ENCODE measurements at regions not wholly inside any gene's neighbourhood (a gene's known extent, or its start where the extent isn't known, plus 50 kb on each side); places are given as distances from the start of the nearest gene placed in this dataset.

DNA sequence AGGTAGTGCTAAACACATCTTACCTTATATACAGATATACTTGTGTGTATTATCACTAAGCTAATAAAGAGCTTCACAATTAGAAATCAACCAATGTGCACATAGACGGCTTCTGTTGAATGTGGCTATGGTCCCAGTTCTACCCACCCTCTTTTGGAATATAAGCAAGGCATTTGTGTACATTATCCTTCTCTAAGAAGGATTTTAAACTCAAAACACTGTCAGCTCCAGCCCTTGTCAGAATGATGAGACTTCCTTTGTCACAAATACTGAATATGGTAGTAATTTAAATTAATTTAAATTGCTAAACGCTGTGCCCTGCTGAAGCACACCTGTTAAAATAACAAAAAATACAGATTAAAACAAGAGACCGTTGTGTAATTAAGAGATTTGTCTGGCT, 107.9 kb upstream of the GRAMD2B start:
- no peak for DNase-seq

DNA sequence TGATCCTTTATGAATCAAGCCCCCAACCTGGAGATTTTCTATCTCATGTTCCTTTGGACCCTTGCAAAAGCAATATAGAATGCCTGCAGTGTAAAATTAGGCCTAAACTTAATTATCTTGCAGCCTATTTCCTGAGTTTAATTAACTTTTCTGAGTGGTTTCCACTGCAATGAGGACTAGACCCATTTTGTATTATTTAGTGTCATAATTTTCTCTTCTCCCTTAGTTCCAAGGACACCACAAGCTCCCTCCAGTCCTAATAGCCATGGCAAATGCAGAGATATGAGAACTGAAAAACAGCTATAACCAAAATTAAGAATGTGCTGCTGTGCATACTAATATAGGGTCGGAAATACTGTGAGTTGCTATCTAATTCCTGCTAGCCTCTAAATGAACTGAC, 90.9 kb upstream of the GRAMD2B start:
- DNase-seq = no peak

DNA sequence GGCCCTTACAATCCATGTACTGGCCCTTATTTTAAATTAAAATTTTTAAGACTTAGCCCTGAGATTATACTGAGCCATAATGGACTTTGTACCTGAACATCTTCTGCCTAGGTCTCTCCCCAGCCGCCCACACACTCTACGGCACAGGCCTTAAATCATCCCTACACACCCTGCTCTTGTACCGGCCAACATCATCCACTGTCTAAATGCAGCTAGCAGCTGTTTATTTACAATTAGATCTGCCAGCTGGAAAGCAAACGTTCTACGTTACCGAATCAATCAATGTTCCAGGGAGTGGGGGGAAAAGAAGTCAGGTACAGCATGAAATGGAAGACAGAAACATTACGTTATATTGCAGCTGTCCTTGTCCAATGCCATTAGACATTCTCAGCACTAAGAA, 88.4 kb upstream of the GRAMD2B start:
- DNase-seq = no peak

DNA sequence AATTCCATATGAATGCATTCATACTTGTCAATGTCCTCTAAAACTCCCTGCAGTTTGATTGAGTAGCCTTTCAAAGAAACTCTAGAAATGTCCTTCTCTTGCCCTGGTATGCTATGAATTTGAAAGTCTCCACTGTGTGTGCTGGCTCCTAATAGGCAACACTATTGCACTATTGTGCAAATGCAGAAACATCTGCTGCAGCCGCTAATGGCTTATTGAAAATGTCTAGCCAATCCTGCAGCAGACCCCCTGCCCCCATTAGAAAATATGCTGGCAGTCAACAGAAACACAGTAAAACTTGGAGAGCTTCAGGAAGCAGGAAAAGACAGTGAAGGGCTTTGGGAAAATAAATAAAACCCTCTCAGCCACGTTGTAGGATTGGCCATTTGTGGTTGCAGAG, 87.3 kb upstream of the GRAMD2B start:
- DNase-seq = no peak

DNA sequence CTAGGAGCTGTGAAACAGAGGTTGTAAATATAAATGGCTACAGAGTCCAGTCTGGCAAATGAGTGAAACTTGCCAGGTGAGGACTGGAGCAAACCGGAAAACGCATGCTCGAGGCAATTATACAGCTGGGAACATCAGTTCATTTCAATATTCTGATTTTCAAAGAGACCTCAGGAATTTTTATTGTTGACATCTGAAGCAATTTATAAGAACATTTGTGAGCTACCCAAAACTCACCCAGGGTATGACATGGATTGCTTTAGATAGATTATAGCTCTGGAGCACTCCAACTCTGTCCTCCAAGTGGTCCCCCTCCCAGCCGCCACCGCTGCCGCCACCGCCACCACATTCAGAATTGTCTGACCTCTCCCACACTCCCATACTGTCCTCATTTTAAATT, 84.6 kb upstream of the GRAMD2B start:
- no peak for DNase-seq

DNA sequence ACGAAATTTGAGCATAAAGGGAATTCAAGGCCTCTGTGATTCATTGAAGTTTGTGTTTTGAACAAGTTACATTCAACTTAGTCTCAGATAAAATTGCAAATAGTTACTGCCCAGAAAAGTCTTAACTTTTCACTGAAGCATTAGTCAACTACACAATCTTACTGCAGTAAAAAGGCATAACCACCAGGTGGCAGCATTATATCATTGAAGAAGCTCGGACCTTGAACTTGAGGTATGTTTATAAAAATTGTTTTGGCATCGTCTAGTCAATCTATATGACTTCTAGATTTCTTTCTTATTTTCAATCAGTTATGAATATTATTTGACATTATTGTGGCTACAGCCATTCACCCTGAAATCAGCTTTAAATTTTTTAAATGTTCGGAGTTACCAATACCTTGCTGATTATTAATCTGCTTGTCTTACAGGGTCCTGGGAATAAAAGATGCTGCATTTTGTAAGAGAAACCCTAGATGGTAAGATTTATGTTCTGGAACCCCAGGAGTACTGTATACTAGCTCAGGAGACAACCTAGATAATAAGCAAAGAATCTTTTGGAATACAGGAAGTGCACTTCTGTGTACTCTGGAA, 83.9 kb upstream of the GRAMD2B start:
- peak; percentile 50 for DNase-seq

DNA sequence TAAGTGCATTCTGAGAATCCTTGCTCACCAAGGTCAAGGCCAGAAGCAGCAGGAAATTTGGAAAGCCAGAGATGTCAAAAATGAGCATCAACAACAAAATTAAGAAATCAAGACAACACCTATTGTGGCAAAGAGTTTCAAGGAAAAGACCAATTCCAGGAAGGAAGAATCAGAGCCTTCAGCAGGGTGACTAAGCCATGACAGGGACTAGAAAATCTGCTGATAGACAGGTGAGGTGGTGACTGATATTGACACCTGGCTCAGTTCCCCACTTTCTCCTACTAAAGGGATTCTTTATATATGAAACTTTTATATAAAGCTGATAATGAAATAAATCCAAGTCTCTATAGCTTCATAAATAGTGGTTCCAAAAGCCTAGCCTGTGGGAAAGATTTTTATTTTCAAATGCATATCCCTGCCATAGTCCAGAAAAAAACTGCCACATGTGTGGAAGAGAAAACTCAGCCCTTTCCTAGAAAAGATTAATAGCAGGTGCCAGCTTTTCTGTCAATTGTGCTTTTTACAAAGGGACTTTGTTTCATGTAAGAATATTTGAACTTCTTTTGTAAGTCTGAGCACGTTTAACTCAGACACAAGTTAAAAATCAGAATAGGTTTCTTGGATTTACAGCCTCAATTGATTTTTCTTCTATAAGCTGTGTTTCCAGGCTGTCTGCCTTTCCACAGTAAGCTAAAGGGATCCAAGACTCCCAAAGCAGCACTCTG, 81.1 kb upstream of the GRAMD2B start:
- no peak for DNase-seq

DNA sequence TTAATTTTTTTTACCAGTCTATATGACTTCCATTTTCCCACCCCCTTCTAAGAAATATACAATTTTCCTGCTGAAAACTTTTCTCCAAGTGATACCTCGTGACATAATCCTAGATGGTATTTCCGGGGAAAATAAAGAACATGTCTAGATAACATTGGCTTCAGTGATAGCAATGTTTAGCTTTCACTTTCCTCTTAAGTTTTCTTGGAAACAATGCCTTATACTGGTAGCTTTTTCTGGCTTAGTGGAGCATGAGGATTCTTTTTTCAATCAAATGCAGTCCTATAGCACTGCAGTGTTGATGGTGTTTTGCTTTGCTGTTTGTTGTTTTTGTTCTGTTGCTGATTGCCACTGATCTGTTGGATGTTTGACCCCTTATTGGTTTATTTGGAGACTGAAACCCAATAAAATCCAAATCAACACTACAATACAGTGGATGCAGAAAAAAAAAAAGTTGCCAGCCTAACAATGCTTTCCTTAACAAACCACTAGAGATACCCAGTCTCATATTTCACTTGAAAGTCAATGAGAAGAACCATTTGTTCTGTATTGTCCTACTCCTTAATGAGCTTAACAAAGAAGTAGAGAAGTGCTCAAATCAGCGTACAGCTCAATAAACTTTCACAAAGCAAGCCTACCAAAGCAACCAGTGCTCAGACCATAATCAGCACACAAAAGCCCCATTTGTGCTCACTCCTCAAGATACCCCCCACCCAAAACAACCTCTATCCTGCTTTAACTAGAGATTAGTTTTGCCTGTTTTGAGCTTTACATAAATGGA, 74.2 kb upstream of the GRAMD2B start:
- no peak for DNase-seq

DNA sequence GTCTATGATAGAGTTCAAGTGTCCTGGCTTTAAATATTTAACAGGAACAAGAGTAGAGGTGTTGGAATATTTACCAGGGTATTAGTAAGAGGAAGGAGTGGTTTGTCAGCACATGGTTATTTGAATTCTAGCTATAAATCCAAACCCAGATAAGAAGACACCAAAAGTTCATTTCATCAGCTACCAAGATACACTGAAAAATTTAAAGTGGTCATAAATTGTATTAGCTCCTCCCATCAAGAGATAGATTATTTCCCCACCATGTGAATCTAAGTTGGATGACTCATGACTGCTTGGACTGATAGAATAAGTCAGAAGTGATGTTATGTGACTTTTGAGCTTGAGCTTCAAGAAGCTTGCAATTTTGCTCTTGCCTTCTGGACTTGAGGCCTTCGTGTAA, 72.1 kb upstream of the GRAMD2B start:
- no peak for DNase-seq

DNA sequence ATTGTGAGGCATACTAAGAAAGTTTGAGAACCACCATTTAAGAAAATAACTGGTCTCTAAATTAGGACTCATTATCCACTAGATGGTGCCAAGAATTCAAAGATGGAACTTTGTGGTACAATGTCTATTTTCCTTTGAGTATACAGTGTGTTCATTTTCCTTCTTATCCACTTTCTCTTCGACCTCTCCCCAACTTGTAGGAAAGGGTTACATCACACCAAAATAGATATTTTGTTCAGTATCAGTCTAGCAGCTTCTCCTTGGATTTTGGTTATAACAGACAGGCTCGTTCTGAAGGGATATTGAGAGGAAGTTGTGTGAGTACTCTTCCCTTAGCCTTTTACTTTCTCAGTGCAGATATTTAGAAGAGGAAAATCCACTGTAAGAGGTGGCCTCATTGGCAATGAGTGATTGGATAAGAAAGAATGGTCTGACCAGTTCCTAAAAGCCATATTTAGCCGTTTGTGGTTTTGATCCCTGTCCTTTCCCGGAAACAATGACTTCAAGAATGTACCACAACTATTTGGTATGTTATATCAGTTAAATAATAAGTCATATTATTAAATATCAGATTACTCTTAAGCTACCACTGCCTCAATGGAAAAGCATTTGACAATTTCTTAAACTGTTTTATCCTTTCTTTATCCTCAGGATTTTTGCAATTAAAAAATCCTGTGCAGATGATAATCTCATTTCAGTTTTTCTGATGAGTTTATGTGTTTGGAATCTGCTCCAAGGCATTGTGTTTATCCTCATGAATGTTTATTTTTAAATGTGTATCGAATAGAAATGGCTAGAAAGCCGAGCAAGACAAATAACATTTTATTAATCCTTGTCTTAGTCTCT, 69.0 kb upstream of the GRAMD2B start:
- no peak for DNase-seq

DNA sequence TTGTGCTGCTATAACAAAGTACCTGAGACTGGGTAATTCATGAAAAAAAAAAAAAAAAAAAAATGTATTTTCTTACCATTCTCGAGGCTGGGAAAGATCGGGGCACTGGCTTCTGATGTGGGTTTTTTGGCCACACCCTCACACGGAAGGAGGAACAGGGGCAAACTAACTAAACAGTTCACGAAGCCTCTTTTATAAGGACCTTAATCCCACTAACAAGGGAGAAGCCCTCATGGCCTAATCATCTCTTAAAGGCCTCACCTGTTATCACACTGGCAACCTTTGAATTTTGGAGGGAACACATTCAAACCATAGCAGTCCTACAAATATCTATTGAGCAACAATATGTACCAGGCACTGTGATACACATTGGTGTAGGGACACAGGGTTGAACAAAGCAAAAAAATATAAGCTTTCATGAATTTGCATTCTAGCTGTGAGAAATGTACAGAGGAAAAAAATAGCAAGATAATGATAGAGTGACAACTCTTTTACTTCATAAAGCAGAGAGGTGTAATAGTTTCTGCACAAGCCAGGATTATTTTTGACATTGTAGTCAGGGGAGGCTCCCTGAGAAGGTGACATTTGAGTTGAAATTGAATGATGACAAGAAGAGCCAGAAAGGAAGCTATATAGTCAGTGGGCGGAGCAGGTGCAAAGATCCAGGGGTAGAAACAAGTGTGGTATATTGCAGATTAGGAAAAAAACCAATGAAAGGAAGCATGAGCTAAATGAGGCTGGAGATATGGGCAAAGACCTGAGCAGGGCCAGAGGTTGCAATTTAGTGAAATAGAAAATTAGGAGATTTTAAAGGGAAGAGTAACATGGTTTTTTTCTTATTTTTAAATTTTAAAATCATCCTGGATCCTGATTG, 68.1 kb upstream of the GRAMD2B start:
- DNase-seq = no peak

DNA sequence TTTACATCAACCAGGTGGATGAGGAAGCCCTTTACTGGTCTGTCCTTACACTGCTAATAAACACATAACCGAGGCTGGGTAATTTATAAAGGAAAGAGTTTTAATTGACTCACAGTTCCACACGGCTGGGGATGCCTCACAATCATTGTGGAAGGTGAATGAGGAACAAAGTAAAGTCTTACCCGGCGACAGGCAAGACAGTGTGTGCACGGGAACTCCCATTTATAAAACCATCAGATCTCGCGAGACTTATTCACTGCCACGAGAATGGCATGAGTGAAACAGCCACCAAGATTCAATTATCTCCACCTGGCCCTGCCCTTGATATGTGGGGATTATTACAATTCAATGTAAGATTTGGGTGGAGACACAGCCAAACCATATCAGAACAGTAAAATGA, 67.3 kb upstream of the GRAMD2B start:
- DNase-seq = no peak

DNA sequence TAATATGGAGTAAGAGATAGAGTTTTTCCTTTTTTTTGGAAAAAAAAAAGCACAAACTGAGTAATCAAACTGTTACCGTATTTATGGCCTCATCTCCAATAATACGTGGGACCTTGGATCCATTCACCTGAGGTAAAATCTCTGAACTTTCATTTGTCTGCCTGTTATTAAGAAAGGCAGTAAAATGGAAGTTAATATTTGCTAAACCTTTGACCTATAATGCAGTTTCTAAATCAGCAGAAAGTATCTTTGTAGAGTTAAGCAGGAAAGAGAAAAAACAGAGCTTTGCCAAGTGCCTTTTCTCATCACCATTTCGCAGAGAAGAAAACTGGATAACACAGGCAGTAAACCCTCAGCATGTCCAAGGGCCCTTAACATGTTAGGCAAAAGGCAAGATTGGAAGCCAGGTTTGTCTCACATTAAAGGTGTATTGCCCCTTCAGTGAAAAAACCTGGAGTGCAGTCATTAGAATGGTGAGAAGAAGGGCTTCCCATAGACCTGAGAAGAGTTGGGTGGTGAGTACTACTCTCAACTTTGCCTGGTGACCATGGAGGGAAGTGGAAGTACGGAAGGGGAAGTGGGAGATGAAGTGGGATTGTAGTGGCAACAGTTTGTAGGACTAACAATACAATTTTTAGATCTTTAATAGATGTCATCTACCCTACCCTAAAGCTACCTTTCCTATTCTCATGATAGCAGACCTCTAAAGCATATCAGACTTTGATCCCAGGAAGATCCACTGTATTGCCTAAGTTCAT, 65.4 kb upstream of the GRAMD2B start:
- DNase-seq = no peak

DNA sequence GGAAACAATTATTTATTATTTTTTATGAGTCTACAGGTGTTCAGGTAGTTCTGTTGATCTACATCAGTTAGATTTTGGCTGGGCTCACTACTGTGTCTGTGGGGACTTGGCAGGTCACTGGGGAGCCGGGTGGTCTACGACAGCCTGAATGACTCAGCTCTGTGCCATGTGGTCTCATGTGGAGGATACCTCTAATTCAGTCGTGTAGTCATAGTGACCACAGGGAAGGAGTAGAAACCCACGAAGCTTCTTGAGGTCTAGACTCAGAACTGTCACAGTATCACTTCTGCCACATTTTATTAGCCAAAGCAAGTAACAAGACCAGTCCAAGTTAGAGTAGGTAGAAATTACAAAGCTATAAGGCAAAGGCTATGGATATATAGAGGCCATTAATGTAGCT, 64.7 kb upstream of the GRAMD2B start:
- no peak for DNase-seq

DNA sequence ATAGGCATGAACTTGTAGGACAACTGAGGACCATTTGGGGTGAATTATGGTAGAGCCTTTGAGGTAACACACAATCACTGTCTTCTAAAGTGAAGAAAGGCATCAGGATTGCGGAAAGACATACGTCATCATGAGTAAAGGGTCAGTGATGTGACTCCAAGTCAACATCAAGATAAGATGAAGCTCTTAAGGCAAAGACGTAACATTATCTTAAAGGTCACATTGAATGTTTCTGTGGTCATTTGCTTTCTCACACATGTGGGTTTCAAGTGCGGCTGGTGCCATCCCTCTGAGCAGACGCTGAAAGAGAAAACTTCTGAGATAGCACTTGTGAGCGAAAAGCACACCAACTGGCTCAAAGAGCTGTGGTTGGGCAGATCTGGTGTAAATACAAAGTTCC, 63.3 kb upstream of the GRAMD2B start:
- DNase-seq = no peak

DNA sequence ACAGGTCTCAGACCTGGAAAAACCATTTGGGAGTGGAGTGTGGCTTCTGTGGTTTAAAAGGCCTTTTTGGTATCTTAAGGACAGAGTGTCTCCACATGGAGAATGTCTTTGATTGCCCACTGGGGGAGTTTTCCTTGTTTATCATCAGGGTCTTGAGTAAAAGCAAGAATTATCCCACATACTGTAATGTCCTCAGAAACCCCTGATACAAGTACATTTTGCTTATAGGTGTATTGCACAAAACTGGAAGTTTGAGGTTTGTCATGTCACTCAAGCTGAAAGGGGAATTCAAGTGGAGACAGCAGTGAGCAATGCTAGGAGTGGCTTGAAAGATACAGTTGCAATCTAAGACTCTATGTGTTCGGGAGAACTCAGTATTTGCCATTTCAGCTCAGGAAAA, 62.7 kb upstream of the GRAMD2B start:
- no peak for DNase-seq

DNA sequence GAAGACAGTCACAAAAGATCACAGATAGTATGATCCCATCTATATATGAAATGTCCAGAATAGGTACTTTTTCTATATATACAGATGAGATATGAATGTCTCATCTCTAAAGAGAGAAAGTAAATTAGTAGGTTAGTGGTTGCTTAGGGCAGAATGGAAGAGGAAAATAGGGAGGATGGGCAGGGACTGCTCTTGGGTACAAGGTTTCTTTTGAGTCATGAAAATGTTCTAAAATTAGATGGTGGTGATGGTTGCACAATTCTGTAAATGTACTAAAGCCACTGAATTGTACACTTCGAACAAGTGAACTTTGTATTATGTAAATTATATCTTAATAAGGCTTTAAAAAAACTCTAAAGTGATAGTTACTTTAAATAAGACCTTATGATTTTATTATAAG, 59.6 kb upstream of the GRAMD2B start:
- no peak for DNase-seq

DNA sequence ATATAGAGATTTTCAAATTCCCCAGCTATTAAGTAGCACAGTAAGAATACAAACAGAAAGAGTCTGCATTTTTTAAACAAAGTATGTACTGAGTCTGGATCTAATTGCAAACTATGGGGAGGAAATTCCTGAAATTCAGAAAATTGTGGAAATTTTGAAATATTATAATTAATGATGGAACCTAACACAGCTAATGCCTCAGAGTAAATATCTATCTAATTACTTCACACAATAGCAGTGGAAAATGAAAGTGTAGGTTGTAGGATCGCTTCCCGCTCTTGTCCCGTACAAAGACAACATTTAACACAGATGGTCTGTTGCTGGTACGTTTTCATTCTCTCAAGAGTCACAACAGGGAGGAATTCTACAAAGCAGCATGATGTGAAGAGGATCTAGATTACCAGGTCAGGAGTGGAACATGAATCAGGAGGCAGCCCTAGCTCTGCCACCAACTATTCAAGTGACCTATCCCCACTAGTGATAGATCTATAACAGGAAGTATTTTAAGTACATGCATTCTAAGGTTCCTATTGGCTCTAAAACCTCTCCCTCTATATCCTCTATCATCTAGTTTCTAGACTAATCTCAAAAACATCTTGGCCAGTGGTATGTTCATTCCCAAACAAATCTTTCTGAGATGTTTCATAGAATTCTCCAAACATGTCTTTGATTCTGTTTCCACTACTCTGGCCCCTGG, 58.9 kb upstream of the GRAMD2B start:
- no peak for DNase-seq

DNA sequence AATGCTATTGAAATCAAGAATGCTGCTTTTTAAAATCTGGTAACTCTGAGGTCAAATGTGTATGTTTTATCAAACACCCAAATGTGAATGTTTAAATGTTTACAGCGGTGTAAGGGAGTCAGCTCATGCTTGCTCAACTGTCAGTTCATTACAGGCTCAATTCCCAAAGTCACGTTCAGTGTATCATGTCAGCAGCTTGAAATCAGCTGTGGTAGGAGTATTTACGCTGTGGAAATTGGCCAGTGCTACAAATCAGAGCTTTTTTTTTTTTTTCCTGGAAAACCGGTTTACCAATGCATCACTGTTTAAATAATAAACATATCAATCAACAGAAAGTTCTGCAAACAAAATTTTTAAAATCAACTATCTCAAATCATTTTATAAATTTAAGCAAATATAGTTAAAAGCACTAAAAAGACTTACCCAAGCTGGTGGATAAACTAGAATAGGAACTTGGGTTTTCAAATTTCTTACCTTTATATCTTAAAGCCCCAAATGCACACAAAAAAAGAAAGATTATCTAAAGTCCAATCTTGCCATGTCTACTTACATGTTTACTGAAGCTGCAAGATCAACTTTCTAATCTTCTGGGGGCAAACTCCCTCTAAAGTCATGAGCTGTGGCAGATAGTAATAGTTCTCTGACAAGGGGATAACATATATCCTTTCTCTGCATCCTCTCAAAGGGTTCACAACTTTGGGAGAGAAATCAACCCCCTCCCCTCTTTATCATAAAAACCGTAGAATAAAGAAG, 57.6 kb upstream of the GRAMD2B start:
- DNase-seq = no peak

DNA sequence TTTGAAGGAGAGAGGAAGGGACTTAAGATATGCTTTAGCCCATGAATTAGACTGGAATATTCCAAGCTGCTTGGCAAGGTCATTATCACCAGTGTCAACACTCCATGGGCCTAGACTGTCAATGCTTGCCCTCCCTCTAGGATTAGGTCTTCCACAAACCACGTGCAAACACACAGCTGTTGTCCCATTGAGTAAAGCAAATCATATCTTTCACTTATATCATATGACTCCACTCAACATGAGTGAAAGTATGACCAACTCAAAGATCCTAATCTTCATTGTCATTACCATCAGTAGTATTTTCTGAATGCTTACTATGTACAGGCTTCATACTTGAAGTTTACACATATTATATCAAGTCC, 57.0 kb upstream of the GRAMD2B start:
- DNase-seq = no peak

Measured in stimulated activated CD8-positive, alpha-beta memory T cell treated with anti-CD3 and anti-CD28 coated beads, Interleukin-4, amount 100 ng/mL, for 48 hours (primary cell).